ENCODE measurements at regions not wholly inside any gene's neighbourhood (a gene's known extent, or its start where the extent isn't known, plus 50 kb on each side); places are given as distances from the start of the nearest gene placed in this dataset.

DNA sequence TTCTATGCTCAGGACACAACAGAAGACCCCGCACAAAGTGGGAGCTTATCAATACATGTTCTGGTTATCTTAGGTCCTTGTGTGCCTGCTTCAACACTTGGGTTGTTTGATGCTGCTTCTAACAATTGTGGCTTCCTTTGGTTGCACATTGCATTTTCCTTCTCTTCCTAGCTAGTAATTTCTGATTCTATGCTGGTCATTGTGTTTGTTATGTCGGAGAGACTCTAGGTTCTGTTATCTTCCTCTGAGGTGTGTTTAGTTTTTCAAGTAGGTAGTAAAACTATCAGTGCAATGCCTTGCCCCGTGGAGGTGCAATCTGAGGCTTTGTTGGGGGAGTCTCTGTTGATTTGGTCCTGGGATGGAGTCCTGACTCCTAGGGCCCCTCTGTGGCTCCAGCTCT, 414.2 kb downstream of the SHANK2 start:
- no peaks in the 10 kb centered on the region for H3K9me3 Mint-ChIP-seq
- H3K4me3 Mint-ChIP-seq: no peak overlapping the region
- Histone ChIP-seq H3K4me3 (ENCODE audit: low read length) (no peak overlapping the region), H3K27me3 (ENCODE audit: control insufficient read depth, insufficient read depth, low read length) (no peaks in the 10 kb centered on the region), H3K27ac (ENCODE audit: low read length) (no peak overlapping the region), H3K4me1 (ENCODE audit: control insufficient read depth, insufficient read depth, low read length) (no peaks in the 10 kb centered on the region), H3K9me3 (ENCODE audit: control insufficient read depth, insufficient read depth, low read length) (no peaks in the 10 kb centered on the region), H3K36me3 (ENCODE audit: control insufficient read depth, insufficient read depth, low read length) (no peaks in the 10 kb centered on the region)
- TF ChIP-seq, protein P1, sequence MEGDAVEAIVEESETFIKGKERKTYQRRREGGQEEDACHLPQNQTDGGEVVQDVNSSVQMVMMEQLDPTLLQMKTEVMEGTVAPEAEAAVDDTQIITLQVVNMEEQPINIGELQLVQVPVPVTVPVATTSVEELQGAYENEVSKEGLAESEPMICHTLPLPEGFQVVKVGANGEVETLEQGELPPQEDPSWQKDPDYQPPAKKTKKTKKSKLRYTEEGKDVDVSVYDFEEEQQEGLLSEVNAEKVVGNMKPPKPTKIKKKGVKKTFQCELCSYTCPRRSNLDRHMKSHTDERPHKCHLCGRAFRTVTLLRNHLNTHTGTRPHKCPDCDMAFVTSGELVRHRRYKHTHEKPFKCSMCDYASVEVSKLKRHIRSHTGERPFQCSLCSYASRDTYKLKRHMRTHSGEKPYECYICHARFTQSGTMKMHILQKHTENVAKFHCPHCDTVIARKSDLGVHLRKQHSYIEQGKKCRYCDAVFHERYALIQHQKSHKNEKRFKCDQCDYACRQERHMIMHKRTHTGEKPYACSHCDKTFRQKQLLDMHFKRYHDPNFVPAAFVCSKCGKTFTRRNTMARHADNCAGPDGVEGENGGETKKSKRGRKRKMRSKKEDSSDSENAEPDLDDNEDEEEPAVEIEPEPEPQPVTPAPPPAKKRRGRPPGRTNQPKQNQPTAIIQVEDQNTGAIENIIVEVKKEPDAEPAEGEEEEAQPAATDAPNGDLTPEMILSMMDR (IDR thresholded peaks at IDR 0.05): no peak
- 80% methylated on average over 3 of the region's 3 CpGs for WGBS (ENCODE audit: insufficient coverage)
- intact Hi-C loops (cut with micrococcal nuclease): no loop called here
- DNase-seq (no peak), ATAC-seq (no peak)
- no peaks in the 10 kb centered on the region for H3K36me3 Mint-ChIP-seq
- H3K27ac Mint-ChIP-seq: no peak overlapping the region
- no peaks in the 10 kb centered on the region for H3K4me1 Mint-ChIP-seq
- H3K27me3 Mint-ChIP-seq (ENCODE audit: low read depth in 2 of 2): peaks cover 0 to 3% of the 10 kb centered on the region in 2 donors

DNA sequence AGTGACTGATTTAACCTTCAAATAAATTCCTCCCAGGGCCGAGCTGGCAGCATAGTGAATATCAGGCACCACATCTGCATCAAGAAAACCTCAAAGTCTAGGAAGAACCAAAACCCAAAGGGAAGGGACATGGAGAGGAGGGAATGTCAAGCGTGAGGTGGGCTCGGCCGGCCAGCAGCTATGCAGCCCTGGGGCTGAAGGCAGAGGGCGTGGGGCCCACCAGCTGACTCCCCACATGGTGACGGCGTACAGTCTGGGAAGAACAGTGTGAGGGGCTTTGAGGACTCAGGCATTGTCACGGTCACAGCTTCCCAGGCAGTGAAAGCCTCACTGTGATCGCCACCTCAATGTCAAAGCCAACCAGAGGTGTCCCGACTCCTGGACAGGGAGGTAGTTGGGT, 412.5 kb downstream of the SHANK2 start:
- H3K36me3 Mint-ChIP-seq: no peaks in the 10 kb centered on the region
- no peaks in the 10 kb centered on the region for H3K4me1 Mint-ChIP-seq
- TF ChIP-seq, protein P1 (IDR thresholded peaks at IDR 0.05): no peak
- H3K27ac ChIP-seq (ENCODE audit: low read length): no peak overlapping the region
- H3K9me3 Mint-ChIP-seq: no peaks in the 10 kb centered on the region
- no peaks in the 10 kb centered on the region for H3K27me3 ChIP-seq (ENCODE audit: control insufficient read depth, insufficient read depth, low read length)
- intact Hi-C loops (cut with micrococcal nuclease): no loop called here
- H3K4me1 ChIP-seq (ENCODE audit: control insufficient read depth, insufficient read depth, low read length): no peaks in the 10 kb centered on the region
- H3K27me3 Mint-ChIP-seq (ENCODE audit: low read depth in 2 of 2): peaks cover 0 to 3% of the 10 kb centered on the region in 2 donors
- no peak overlapping the region for H3K4me3 ChIP-seq (ENCODE audit: low read length)
- H3K4me3 Mint-ChIP-seq: no peak overlapping the region
- DNase-seq (no peak), ATAC-seq (no peak)
- no peaks in the 10 kb centered on the region for H3K36me3 ChIP-seq (ENCODE audit: control insufficient read depth, insufficient read depth, low read length)
- H3K9me3 ChIP-seq (ENCODE audit: control insufficient read depth, insufficient read depth, low read length): no peaks in the 10 kb centered on the region
- 89% methylated on average over 9 of the region's 10 CpGs for WGBS (ENCODE audit: insufficient coverage)
- no peak overlapping the region for H3K27ac Mint-ChIP-seq

DNA sequence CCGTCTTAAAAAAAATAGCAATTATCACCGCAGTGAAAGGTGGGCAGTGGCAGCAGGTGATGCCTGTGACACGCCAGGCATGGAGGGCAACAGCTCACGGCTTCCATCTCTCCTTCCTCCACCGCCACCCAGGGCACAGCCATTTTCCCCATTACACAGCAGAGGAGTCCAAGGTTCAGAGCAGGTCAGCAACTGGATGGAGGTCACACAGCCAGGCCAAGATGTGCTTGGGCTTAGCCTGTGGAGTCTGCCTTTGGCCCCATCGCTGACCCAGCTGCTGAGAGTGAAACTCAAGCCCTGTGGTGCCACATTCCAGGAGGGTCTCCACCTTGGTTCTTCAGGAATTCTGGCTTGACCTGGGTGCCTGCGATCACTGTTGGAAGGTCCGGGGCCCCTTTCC, 411.1 kb downstream of the SHANK2 start:
- H3K4me3 ChIP-seq (ENCODE audit: low read length): no peak overlapping the region
- Mint-ChIP-seq H3K27ac (no peak overlapping the region), H3K4me1 (no peaks in the 10 kb centered on the region), H3K36me3 (no peaks in the 10 kb centered on the region), H3K4me3 (no peak overlapping the region), H3K9me3 (no peaks in the 10 kb centered on the region), H3K27me3 (ENCODE audit: low read depth in 2 of 2) (peaks cover 0 to 3% of the 10 kb centered on the region in 2 donors)
- TF ChIP-seq, protein P1 (IDR thresholded peaks at IDR 0.05): no peak
- no peaks in the 10 kb centered on the region for H3K4me1 ChIP-seq (ENCODE audit: control insufficient read depth, insufficient read depth, low read length)
- H3K27me3 ChIP-seq (ENCODE audit: control insufficient read depth, insufficient read depth, low read length): peaks cover 3% of the 10 kb centered on the region
- H3K27ac ChIP-seq (ENCODE audit: low read length): no peak overlapping the region
- no peaks in the 10 kb centered on the region for H3K9me3 ChIP-seq (ENCODE audit: control insufficient read depth, insufficient read depth, low read length)
- no peak for ATAC-seq
- intact Hi-C loops (cut with micrococcal nuclease): no loop called here
- DNase-seq: no peak
- no peaks in the 10 kb centered on the region for H3K36me3 ChIP-seq (ENCODE audit: control insufficient read depth, insufficient read depth, low read length)
- 95% methylated on average over 8 of the region's 8 CpGs for WGBS (ENCODE audit: insufficient coverage)

DNA sequence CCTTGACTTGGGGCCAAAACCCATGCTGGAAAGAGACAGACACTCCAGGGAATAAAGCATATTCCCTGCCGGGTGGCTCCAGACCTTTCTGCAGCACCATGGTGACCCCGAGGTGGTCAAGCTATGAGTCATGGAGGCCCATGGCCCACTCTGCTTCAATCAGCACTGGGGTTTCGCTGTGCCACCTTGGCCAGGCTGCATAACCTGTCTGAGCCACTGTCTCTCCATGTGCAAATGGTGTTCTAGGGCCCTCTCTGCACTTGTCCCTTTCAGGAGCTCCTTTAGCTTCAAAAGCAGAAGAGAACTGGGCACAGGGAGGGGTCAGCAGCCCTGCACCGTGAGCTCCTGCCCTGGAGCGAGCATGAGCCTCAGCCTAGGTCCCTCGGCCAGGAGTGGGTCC, 410.1 kb downstream of the SHANK2 start:
- peaks cover 0 to 3% of the 10 kb centered on the region in 2 donors for H3K27me3 Mint-ChIP-seq (ENCODE audit: low read depth in 2 of 2)
- H3K27ac ChIP-seq (ENCODE audit: low read length): no peak overlapping the region
- DNase-seq (no peak), ATAC-seq (no peak)
- H3K27ac Mint-ChIP-seq: no peak overlapping the region
- WGBS (ENCODE audit: insufficient coverage): 82% methylated on average over 6 of the region's 6 CpGs
- intact Hi-C loops (cut with micrococcal nuclease): no loop called here
- no peaks in the 10 kb centered on the region for H3K9me3 ChIP-seq (ENCODE audit: control insufficient read depth, insufficient read depth, low read length)
- TF ChIP-seq, protein P1 (IDR thresholded peaks at IDR 0.05): no peak
- H3K4me1 ChIP-seq (ENCODE audit: control insufficient read depth, insufficient read depth, low read length): no peaks in the 10 kb centered on the region
- H3K4me3 Mint-ChIP-seq: no peak overlapping the region
- H3K4me1 Mint-ChIP-seq: no peaks in the 10 kb centered on the region
- no peaks in the 10 kb centered on the region for H3K36me3 ChIP-seq (ENCODE audit: control insufficient read depth, insufficient read depth, low read length)
- H3K4me3 ChIP-seq (ENCODE audit: low read length): no peak overlapping the region
- H3K27me3 ChIP-seq (ENCODE audit: control insufficient read depth, insufficient read depth, low read length): peaks cover 3% of the 10 kb centered on the region
- no peaks in the 10 kb centered on the region for H3K36me3 Mint-ChIP-seq
- no peaks in the 10 kb centered on the region for H3K9me3 Mint-ChIP-seq
